Endothelial cell of umbilical vein (primary cell): ENCODE measurements at regions not wholly inside any gene's neighbourhood (a gene's known extent, or its start where the extent isn't known, plus 50 kb on each side); places are given as distances from the start of the nearest gene placed in this dataset.

Experiments
- BruUV-seq: library from RNA; stranded (reverse); fragments of 400-500 nt; replicated peaks from 2 replicates; lab custom pipeline; 2021; lab: Mats Ljungman, UMichigan
- CTCF ChIA-PET: fragments of 300-600, 350-600 bp; sonication (Branson Sonifier 250); formaldehyde crosslinking; loops from one replicate; lab custom pipeline; 2021; ENCODE audit warnings: antibody characterized with exemption, inconsistent platforms; lab: Charles Lee
- POLR2A ChIA-PET: fragments of 300-600, 350-600 bp; sonication (Branson Sonifier 250); formaldehyde crosslinking; loops from one replicate; lab custom pipeline; 2021; ENCODE audit warnings: antibody characterized with exemption, inconsistent platforms; lab: Charles Lee
- DNase-seq: peaks from one replicate; pipeline ENCODE4 v3.0.0-alpha.2; 2011; ENCODE audit warnings: low read depth, low spot score
- FAIRE-seq: peaks from 2 replicates; lab custom pipeline; 2011; peaks lifted over from hg19 to GRCh38; lab: Jason Lieb, UNC
- H2AFZ ChIP-seq: 2 replicates; pipeline ENCODE4 v1.6.0; 2012; ENCODE audit warnings: low read depth, low read length, control low read depth, inconsistent platforms
- H3K27ac ChIP-seq: 2 replicates; pipeline ENCODE4 v1.5.1; 2011; ENCODE audit warnings: low read depth, mild to moderate bottlenecking, control low read depth, low read length, moderate library complexity; ENCODE audit not compliant: insufficient read depth
- H3K27me3 ChIP-seq, 2 experiments: 2 replicates each; pipeline versions ENCODE4 v1.6.0 to v1.6.1; 2011; ENCODE audit warnings: low read length in 2 of 2, mixed read lengths in 1 of 2; ENCODE audit not compliant: control insufficient read depth in 2 of 2, insufficient read depth in 2 of 2
- H3K36me3 ChIP-seq, 2 experiments: 2 replicates in 1 of 2; 3 replicates in 1 of 2; pipeline ENCODE4 v1.5.1; 2011; ENCODE audit warnings: low read length in 2 of 2, mild to moderate bottlenecking in 1 of 2, moderate library complexity in 1 of 2; ENCODE audit not compliant: control insufficient read depth in 2 of 2, insufficient read depth in 2 of 2; ENCODE audit errors: extremely low read depth in 1 of 2
- H3K4me1 ChIP-seq: 3 replicates; pipeline ENCODE4 v1.5.1; 2011; ENCODE audit warnings: mild to moderate bottlenecking, low read length; ENCODE audit not compliant: control insufficient read depth, insufficient read depth; ENCODE audit errors: extremely low read depth
- H3K4me2 ChIP-seq: 2 replicates; pipeline ENCODE4 v1.6.1; 2011; ENCODE audit warnings: low read length, control low read depth, mixed read lengths; ENCODE audit not compliant: insufficient read depth
- H3K4me3 ChIP-seq, 3 experiments: fragments of 200-600 bp in 1 of 3; sonication (generic), shearing (Covaris generic) in 1 of 3; replicated peaks in 1 of 3; 2 replicates each; pipeline ENCODE4 v1.5.1; 2011 to 2016; ENCODE audit warnings: control low read depth in 3 of 3, low read length in 3 of 3, mild to moderate bottlenecking in 2 of 3, inconsistent platforms in 1 of 3, low read depth in 1 of 3, moderate library complexity in 1 of 3; ENCODE audit not compliant: insufficient read depth in 1 of 3
- H3K79me2 ChIP-seq: 2 replicates; pipeline ENCODE4 v1.6.0; 2012; ENCODE audit warnings: low read length, inconsistent platforms; ENCODE audit not compliant: control insufficient read depth, insufficient read depth
- H3K9ac ChIP-seq: replicated peaks from 2 replicates; pipeline ENCODE3; 2011; ENCODE audit warnings: low read length, control low read depth; ENCODE audit not compliant: insufficient read depth; ENCODE audit errors: extremely low read depth
- H3K9me1 ChIP-seq: replicated peaks from 3 replicates; pipeline ENCODE4 v1.6.0; 2011; ENCODE audit warnings: mild to moderate bottlenecking, low read length; ENCODE audit not compliant: control insufficient read depth, insufficient read depth; ENCODE audit errors: extremely low read depth
- H3K9me3 ChIP-seq: replicated peaks from 2 replicates; pipeline ENCODE4 v1.5.1; 2012; ENCODE audit warnings: low read length, inconsistent platforms; ENCODE audit not compliant: control insufficient read depth, insufficient read depth
- H4K20me1 ChIP-seq: replicated peaks from 2 replicates; pipeline ENCODE3; 2011; ENCODE audit warnings: mild to moderate bottlenecking, low read length; ENCODE audit not compliant: control insufficient read depth, insufficient read depth; ENCODE audit errors: extremely low read depth
- EZH2 ChIP-seq: IDR thresholded peaks from 2 replicates; pipeline ENCODE4 v1.6.1; 2012; ENCODE audit warnings: borderline replicate concordance, low read depth, mild to moderate bottlenecking, moderate library complexity, low read length, inconsistent platforms; ENCODE audit not compliant: severe bottlenecking
- FOS ChIP-seq: IDR thresholded peaks from 2 replicates; pipeline ENCODE4 v1.6.1; 2011; ENCODE audit warnings: mild to moderate bottlenecking, low read length, moderate library complexity, borderline replicate concordance; ENCODE audit not compliant: insufficient read depth
- GATA2 ChIP-seq: IDR thresholded peaks from 2 replicates; pipeline ENCODE4 v1.7.0; 2011; ENCODE audit warnings: low read depth, mild to moderate bottlenecking, moderate library complexity, mixed read lengths, low read length; ENCODE audit not compliant: insufficient read length, insufficient read depth
- JUN ChIP-seq: IDR thresholded peaks from 2 replicates; pipeline ENCODE4 v1.6.1; 2011; ENCODE audit warnings: borderline replicate concordance, low read depth; ENCODE audit not compliant: insufficient read length, insufficient read depth
- MYC ChIP-seq: IDR thresholded peaks from one replicate; pipeline ENCODE4 v1.6.1; 2011; ENCODE audit warnings: mild to moderate bottlenecking, low read depth, low read length
- POLR2A ChIP-seq: IDR thresholded peaks from 2 replicates; pipeline ENCODE4 v1.6.1; 2012; ENCODE audit warnings: low read depth, mild to moderate bottlenecking, control low read depth, low read length
- POLR2AphosphoS5 ChIP-seq: IDR thresholded peaks from 2 replicates; pipeline ENCODE4 v1.6.1; 2012; ENCODE audit warnings: low read depth, mild to moderate bottlenecking, control low read depth, low read length, moderate library complexity; ENCODE audit not compliant: insufficient read depth
- dilution Hi-C: fragments of 300-500 bp; cut with MboI; formaldehyde crosslinking; loops from one replicate; pipeline ENCODE4 v1.15.0; 2019; ENCODE audit warnings: low sequenced_read_pairs; ENCODE audit not compliant: extremely low pct_ligation_motif_present
- intact Hi-C: fragments of 100-400 bp; cut with micrococcal nuclease; formaldehyde crosslinking; loops from one replicate; pipeline ENCODE4 v1.10.0; 2022
- TF ChIP-seq, protein P1 (sequence below): IDR thresholded peaks from 2 replicates; pipeline ENCODE4 v1.6.1; 2011; ENCODE audit not compliant: insufficient read depth, insufficient read length
- TF ChIP-seq, protein P2 (sequence below), 2 donors: IDR thresholded peaks; 1 replicate in 1 of 2; 2 replicates in 1 of 2; pipeline ENCODE4 v1.5.1; 2011; ENCODE audit warnings: low read length in 2 of 2, mild to moderate bottlenecking in 2 of 2, moderate library complexity in 2 of 2, control low read depth in 1 of 2, inconsistent platforms in 1 of 2, low read depth in 1 of 2; ENCODE audit not compliant: insufficient read depth in 1 of 2; ENCODE audit errors: extremely low read depth in 1 of 2

DNA sequence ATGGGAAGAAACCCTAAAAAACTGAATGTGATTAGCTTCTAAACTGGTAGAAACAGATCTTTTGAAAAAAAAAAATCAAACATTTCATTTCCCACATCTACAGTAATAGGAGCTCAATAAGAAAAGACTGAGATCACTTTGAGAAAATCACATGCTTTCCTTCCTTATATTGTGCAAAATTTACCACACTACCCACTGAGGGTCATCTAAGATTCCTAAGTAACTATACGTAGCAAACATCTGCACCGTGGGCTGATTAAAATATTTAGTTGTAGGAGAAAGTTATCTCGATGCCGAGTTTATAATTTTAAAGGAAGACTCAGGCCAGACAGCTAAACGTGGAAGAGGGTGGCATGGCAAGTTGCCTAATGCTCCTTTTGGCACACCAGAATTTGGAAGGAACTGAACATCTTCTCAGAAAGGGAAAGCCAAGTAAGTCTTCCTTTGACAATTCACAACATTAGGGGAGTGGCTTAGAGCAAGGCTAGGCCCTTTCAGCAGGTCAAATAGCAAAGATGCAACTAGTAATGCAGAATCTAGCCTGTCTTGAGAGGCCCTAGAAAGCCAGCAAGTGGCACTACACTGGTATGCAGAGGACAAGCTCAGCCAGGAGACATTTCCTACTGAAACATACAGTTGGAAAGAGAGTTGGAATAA, 128.0 kb downstream of the TMA16 start:
- H3K4me3 ChIP-seq = no peak overlapping the region
- H4K20me1 ChIP-seq = no peaks in the 10 kb centered on the region
- DNase-seq (no peak), FAIRE-seq (no peak)
- H2AFZ ChIP-seq = no peak overlapping the region
- H3K27ac ChIP-seq = no peak overlapping the region
- CTCF ChIA-PET = no interaction called here
- H3K27me3 ChIP-seq = no peaks in the 10 kb centered on the region
- no peak overlapping the region for H3K4me2 ChIP-seq
- TF ChIP-seq FOS = no peak
- TF ChIP-seq, protein P1, sequence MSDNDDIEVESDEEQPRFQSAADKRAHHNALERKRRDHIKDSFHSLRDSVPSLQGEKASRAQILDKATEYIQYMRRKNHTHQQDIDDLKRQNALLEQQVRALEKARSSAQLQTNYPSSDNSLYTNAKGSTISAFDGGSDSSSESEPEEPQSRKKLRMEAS = no peak
- TF ChIP-seq POLR2AphosphoS5 = no peak
- TF ChIP-seq EZH2 = no peak
- TF ChIP-seq POLR2A = no peak
- TF ChIP-seq JUN = no peak
- TF ChIP-seq, protein P2, sequence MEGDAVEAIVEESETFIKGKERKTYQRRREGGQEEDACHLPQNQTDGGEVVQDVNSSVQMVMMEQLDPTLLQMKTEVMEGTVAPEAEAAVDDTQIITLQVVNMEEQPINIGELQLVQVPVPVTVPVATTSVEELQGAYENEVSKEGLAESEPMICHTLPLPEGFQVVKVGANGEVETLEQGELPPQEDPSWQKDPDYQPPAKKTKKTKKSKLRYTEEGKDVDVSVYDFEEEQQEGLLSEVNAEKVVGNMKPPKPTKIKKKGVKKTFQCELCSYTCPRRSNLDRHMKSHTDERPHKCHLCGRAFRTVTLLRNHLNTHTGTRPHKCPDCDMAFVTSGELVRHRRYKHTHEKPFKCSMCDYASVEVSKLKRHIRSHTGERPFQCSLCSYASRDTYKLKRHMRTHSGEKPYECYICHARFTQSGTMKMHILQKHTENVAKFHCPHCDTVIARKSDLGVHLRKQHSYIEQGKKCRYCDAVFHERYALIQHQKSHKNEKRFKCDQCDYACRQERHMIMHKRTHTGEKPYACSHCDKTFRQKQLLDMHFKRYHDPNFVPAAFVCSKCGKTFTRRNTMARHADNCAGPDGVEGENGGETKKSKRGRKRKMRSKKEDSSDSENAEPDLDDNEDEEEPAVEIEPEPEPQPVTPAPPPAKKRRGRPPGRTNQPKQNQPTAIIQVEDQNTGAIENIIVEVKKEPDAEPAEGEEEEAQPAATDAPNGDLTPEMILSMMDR (IDR thresholded peaks at IDR 0.05; ENCODE audit: extremely low read depth in 1 of 2, insufficient read depth in 1 of 2, low read depth in 1 of 2, low read length in 2 of 2) = no peak
- TF ChIP-seq MYC = no peak
- no peak for TF ChIP-seq GATA2
- POLR2A ChIA-PET = no interaction called here
- intact Hi-C loops = no loop called here
- dilution Hi-C loops = no loop called here
- peaks cover 2% of the 10 kb centered on the region for H3K9me3 ChIP-seq
- H3K9ac ChIP-seq = no peak overlapping the region
- no peaks in the 10 kb centered on the region for H3K79me2 ChIP-seq
- no peaks in the 10 kb centered on the region for H3K4me1 ChIP-seq
- no peaks in the 10 kb centered on the region for H3K36me3 ChIP-seq
- no peaks in the 10 kb centered on the region for H3K9me1 ChIP-seq
- no TSS peak for BruUV-seq
